DND-41 (cell line): ENCODE measurements at regions not wholly inside any gene's neighbourhood (a gene's known extent, or its start where the extent isn't known, plus 50 kb on each side); places are given as distances from the start of the nearest gene placed in this dataset.

Experiments
- ATAC-seq: fragments of 200-7000 bp; cut with Tn5 transposase; 3 replicates; pipeline ENCODE4 v1.9.1; 2021; ENCODE audit warnings: low read depth; ENCODE audit not compliant: insufficient read depth
- DNase-seq: peaks from one replicate; pipeline ENCODE4 v3.0.0-alpha.2; 2020
- H2AFZ ChIP-seq: 2 replicates; pipeline ENCODE4 v1.6.0; 2012; ENCODE audit warnings: low read depth, low read length
- H3K27ac ChIP-seq: 2 replicates; pipeline ENCODE4 v1.5.1; 2012; ENCODE audit warnings: low read length, inconsistent platforms
- H3K27me3 ChIP-seq: fragments of 200-600 bp; sonication (generic); 2 replicates; pipeline ENCODE4 v1.6.0; 2012; ENCODE audit warnings: low read length, mild to moderate bottlenecking, inconsistent platforms; ENCODE audit not compliant: insufficient read depth, poor library complexity
- H3K36me3 ChIP-seq: 2 replicates; pipeline ENCODE4 v1.5.1; 2012; ENCODE audit warnings: low read length, inconsistent platforms; ENCODE audit not compliant: insufficient read depth
- H3K4me1 ChIP-seq: 2 replicates; pipeline ENCODE4 v1.5.1; 2012; ENCODE audit warnings: mild to moderate bottlenecking, low read length; ENCODE audit not compliant: insufficient read depth
- H3K4me2 ChIP-seq: 2 replicates; pipeline ENCODE4 v1.6.0; 2012; ENCODE audit warnings: mild to moderate bottlenecking, moderate library complexity, low read length, inconsistent platforms; ENCODE audit not compliant: insufficient read depth
- H3K4me3 ChIP-seq, 2 experiments: fragments of 200-600 bp in 1 of 2; shearing (Covaris generic) in 1 of 2; 2 replicates each; pipeline ENCODE4 v1.5.1; 2012 to 2016; ENCODE audit warnings: inconsistent platforms in 2 of 2, low read length in 2 of 2, mild to moderate bottlenecking in 2 of 2, low read depth in 1 of 2, moderate library complexity in 1 of 2
- H3K79me2 ChIP-seq: 2 replicates; pipeline ENCODE4 v1.6.0; 2012; ENCODE audit warnings: low read length, inconsistent platforms; ENCODE audit not compliant: insufficient read depth
- H3K9ac ChIP-seq: 2 replicates; pipeline ENCODE4 v1.6.0; 2012; ENCODE audit warnings: low read depth, mild to moderate bottlenecking, inconsistent platforms, low read length, moderate library complexity
- H3K9me3 ChIP-seq: 2 replicates; pipeline ENCODE4 v1.5.1; 2012; ENCODE audit warnings: low read length, moderate library complexity, mild to moderate bottlenecking, inconsistent platforms; ENCODE audit not compliant: insufficient read depth, severe bottlenecking
- H4K20me1 ChIP-seq: 2 replicates; pipeline ENCODE4 v1.6.0; 2012; ENCODE audit warnings: low read length; ENCODE audit not compliant: insufficient read depth
- CTCF ChIP-seq: IDR thresholded peaks from 2 replicates; pipeline ENCODE4 v1.5.1; 2012; ENCODE audit warnings: borderline replicate concordance, low read length, moderate library complexity, mild to moderate bottlenecking; ENCODE audit not compliant: poor library complexity, severe bottlenecking; ENCODE audit errors: extremely low read depth
- EZH2 ChIP-seq: IDR thresholded peaks from 3 replicates; pipeline ENCODE4 v1.6.1; 2012; ENCODE audit warnings: borderline replicate concordance, low read depth, mild to moderate bottlenecking, moderate library complexity, low read length, inconsistent platforms; ENCODE audit not compliant: severe bottlenecking

- H3K27me3 ChIP-seq, result no peaks in the 10 kb centered on the region
- ATAC-seq (no peak), DNase-seq (no peak)
- no peaks in the 10 kb centered on the region for H4K20me1 ChIP-seq
- no peak overlapping the region for H3K4me2 ChIP-seq
- TF ChIP-seq EZH2 (no peak), CTCF (no peak)
- no peak overlapping the region for H3K27ac ChIP-seq
- no peaks in the 10 kb centered on the region for H3K36me3 ChIP-seq
- no peaks in the 10 kb centered on the region for H3K79me2 ChIP-seq
- no peak overlapping the region for H3K9ac ChIP-seq
- no peak overlapping the region for H2AFZ ChIP-seq
- H3K4me3 ChIP-seq, result no peak overlapping the region
- H3K4me1 ChIP-seq, result no peaks in the 10 kb centered on the region
- H3K9me3 ChIP-seq, result no peaks in the 10 kb centered on the region
Observed at GRCh38 chr9:118836891-118837290, 532.3 kb downstream of the BRINP1 start.

- no peaks in the 10 kb centered on the region for H3K4me1 ChIP-seq
- H3K4me2 ChIP-seq, result no peak overlapping the region
- H3K4me3 ChIP-seq, result no peak overlapping the region
- no peak overlapping the region for H3K27ac ChIP-seq
- ATAC-seq (no peak), DNase-seq (no peak)
- H3K9ac ChIP-seq, result no peak overlapping the region
- no peaks in the 10 kb centered on the region for H3K9me3 ChIP-seq
- H2AFZ ChIP-seq, result no peak overlapping the region
- TF ChIP-seq CTCF, result no peak
- TF ChIP-seq EZH2, result no peak
- H3K79me2 ChIP-seq, result no peaks in the 10 kb centered on the region
- H3K36me3 ChIP-seq, result no peaks in the 10 kb centered on the region
- H3K27me3 ChIP-seq, result no peaks in the 10 kb centered on the region
- no peaks in the 10 kb centered on the region for H4K20me1 ChIP-seq
Observed at GRCh38 chr9:118871531-118871930, 497.7 kb downstream of the BRINP1 start.

GRCh38 chr9:118882684-118883083, 486.6 kb downstream of the BRINP1 start:
- no peak overlapping the region for H2AFZ ChIP-seq
- H3K4me2 ChIP-seq, result no peak overlapping the region
- H4K20me1 ChIP-seq, result no peaks in the 10 kb centered on the region
- no peaks in the 10 kb centered on the region for H3K27me3 ChIP-seq
- DNase-seq (no peak), ATAC-seq (no peak)
- no peak overlapping the region for H3K4me3 ChIP-seq
- H3K36me3 ChIP-seq, result no peaks in the 10 kb centered on the region
- no peaks in the 10 kb centered on the region for H3K9me3 ChIP-seq
- no peak overlapping the region for H3K27ac ChIP-seq
- H3K9ac ChIP-seq, result no peak overlapping the region
- TF ChIP-seq CTCF, result no peak
- TF ChIP-seq EZH2, result no peak
- H3K79me2 ChIP-seq, result no peaks in the 10 kb centered on the region
- H3K4me1 ChIP-seq, result no peaks in the 10 kb centered on the region

- ATAC-seq, result no peak
Observed at GRCh38 chr9:118883411-118883810, 485.8 kb downstream of the BRINP1 start.

More at GRCh38 chr9:118883411-118883810, 485.8 kb downstream of the BRINP1 start:
- TF ChIP-seq CTCF (no peak), EZH2 (no peak)
- no peaks in the 10 kb centered on the region for H4K20me1 ChIP-seq
- H3K27ac ChIP-seq, result no peak overlapping the region
- no peaks in the 10 kb centered on the region for H3K79me2 ChIP-seq
- H3K27me3 ChIP-seq, result no peaks in the 10 kb centered on the region
- no peak overlapping the region for H3K4me2 ChIP-seq
- no peak for DNase-seq
- no peaks in the 10 kb centered on the region for H3K36me3 ChIP-seq
- H3K9ac ChIP-seq, result no peak overlapping the region
- no peaks in the 10 kb centered on the region for H3K4me1 ChIP-seq
- H3K4me3 ChIP-seq, result no peak overlapping the region
- no peaks in the 10 kb centered on the region for H3K9me3 ChIP-seq
- no peak overlapping the region for H2AFZ ChIP-seq
